ENCODE measurements at regions not wholly inside any gene's neighbourhood (a gene's known extent, or its start where the extent isn't known, plus 50 kb on each side); places are given as distances from the start of the nearest gene placed in this dataset.

DNA sequence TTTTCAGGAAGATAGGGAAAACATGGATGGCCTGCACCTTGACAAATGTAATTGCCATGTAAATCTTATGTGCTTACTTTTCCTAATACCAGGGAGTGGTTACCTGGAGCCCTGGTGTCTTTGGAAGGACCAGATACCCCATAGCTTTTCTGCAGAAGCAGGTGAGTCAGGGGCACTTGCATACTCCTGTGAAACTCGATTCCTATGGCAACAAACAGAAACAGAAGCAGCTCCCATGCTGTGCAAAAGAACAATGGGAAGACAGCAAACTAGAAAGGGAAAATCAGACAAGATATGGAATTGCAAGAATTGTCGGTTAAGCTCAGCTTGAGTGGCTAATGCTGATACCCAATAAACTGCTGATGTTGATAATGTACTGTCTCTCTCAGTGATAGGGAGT lies 117.4 kb upstream of the AFF2 start:
- Histone ChIP-seq H3K27ac (replicated peaks in 1 of 4) (no peak overlapping the region), H3K9me3 (no peaks in the 10 kb centered on the region), H3K27me3 (no peaks in the 10 kb centered on the region), H3K4me3 (no peak overlapping the region), H3K36me3 (no peaks in the 10 kb centered on the region), H3K4me1 (no peaks in the 10 kb centered on the region)
- intact Hi-C loops (cut with DNase I) = no loop called here
- DNase-seq (ENCODE audit: extremely low spot score) = no peak
- WGBS = 45% methylated on average over 2 of the region's 2 CpGs
- no peak for TF ChIP-seq POLR2A (IDR thresholded peaks at IDR 0.05; ENCODE audit: low read depth)
- TF ChIP-seq POLR2AphosphoS5 (IDR thresholded peaks at IDR 0.05) = no peak
- TF ChIP-seq, protein P1, sequence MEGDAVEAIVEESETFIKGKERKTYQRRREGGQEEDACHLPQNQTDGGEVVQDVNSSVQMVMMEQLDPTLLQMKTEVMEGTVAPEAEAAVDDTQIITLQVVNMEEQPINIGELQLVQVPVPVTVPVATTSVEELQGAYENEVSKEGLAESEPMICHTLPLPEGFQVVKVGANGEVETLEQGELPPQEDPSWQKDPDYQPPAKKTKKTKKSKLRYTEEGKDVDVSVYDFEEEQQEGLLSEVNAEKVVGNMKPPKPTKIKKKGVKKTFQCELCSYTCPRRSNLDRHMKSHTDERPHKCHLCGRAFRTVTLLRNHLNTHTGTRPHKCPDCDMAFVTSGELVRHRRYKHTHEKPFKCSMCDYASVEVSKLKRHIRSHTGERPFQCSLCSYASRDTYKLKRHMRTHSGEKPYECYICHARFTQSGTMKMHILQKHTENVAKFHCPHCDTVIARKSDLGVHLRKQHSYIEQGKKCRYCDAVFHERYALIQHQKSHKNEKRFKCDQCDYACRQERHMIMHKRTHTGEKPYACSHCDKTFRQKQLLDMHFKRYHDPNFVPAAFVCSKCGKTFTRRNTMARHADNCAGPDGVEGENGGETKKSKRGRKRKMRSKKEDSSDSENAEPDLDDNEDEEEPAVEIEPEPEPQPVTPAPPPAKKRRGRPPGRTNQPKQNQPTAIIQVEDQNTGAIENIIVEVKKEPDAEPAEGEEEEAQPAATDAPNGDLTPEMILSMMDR (IDR thresholded peaks at IDR 0.05) = no peak
- no peak for TF ChIP-seq EP300 (IDR thresholded peaks at IDR 0.05)

DNA sequence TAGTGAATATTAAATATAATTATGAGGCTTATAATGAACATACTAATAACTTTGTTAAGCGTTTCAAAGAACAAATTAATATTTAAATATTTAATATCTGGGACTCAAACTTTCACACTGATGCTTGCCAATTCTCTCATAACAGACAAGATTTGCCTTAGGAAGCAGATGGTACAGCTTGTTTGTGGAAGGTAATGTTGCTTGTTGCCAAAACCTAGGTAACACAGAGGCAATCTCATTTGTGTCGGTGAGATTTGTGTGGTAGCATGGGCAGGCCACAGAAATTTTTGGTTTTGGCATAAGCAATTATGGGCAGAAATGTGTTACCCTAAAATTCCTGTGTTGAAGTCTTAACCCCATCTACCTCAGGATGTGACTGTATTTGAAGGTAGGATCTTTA lies 114.9 kb upstream of the AFF2 start:
- no peak overlapping the region for H3K27ac ChIP-seq (replicated peaks in 1 of 4)
- H3K9me3 ChIP-seq = no peaks in the 10 kb centered on the region
- intact Hi-C loops (cut with DNase I) = no loop called here
- no peak overlapping the region for H3K4me3 ChIP-seq
- no peak for TF ChIP-seq POLR2AphosphoS5 (IDR thresholded peaks at IDR 0.05)
- TF ChIP-seq POLR2A (IDR thresholded peaks at IDR 0.05; ENCODE audit: low read depth) = no peak
- TF ChIP-seq, protein P1 (IDR thresholded peaks at IDR 0.05) = no peak
- no peak for TF ChIP-seq EP300 (IDR thresholded peaks at IDR 0.05)
- 79% methylated on average over 2 of the region's 2 CpGs for WGBS
- no peaks in the 10 kb centered on the region for H3K4me1 ChIP-seq
- H3K27me3 ChIP-seq = no peaks in the 10 kb centered on the region
- DNase-seq (ENCODE audit: extremely low spot score) = no peak
- no peaks in the 10 kb centered on the region for H3K36me3 ChIP-seq

DNA sequence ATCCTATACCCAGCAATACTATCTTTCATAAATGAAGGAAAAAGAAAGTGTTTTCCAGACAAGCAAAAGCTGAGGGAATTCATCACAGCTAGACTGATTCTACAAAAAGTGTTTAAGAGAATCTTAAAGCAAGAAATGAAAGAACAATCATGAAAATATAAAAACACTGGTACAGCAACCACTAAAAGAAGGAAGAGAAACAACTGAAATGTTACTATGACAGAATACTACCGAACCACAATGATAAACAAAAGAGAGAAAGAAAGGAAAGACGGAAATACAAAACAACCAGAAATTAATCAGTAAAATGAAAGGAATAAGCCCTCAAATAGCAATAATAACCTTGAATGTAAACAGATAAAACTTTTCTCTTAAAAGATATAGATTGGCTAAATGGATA lies 110.8 kb upstream of the AFF2 start:
- Histone ChIP-seq H3K4me1 (no peaks in the 10 kb centered on the region), H3K36me3 (no peaks in the 10 kb centered on the region), H3K27ac (replicated peaks in 1 of 4) (no peak overlapping the region), H3K27me3 (no peaks in the 10 kb centered on the region), H3K4me3 (no peak overlapping the region), H3K9me3 (peaks cover 0 to 5% (median 0%) of the 10 kb centered on the region in 4 donors)
- TF ChIP-seq, protein P1 (IDR thresholded peaks at IDR 0.05) = no peak
- no peak for TF ChIP-seq POLR2AphosphoS5 (IDR thresholded peaks at IDR 0.05)
- no peak for TF ChIP-seq POLR2A (IDR thresholded peaks at IDR 0.05; ENCODE audit: low read depth)
- TF ChIP-seq EP300 (IDR thresholded peaks at IDR 0.05) = no peak
- no peak for DNase-seq (ENCODE audit: extremely low spot score)
- intact Hi-C loops (cut with DNase I) = no loop called here
- WGBS = 67% methylated on average over 2 of the region's 2 CpGs

DNA sequence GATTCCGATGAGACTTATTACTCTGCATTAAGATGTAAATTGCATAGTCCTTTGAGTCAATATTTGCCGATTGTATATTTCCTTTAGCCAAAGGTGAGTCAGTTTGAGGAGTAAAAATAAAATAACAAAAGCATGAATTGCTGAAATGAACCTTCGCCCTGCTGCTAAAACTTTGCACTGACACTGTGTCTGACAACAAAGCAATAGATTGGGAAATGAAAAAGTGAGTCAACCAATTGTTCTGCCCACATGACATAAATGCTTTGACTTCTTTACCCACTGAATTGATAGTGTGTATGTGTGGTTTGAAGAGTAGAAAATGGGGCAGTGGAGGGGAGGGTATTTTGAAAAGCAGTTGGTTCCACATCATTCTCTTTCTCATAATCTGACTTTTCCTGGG lies 88.4 kb upstream of the AFF2 start:
- Histone ChIP-seq H3K27ac (replicated peaks in 1 of 4) (no peak overlapping the region), H3K4me3 (no peak overlapping the region), H3K36me3 (no peaks in the 10 kb centered on the region), H3K27me3 (no peaks in the 10 kb centered on the region), H3K4me1 (no peaks in the 10 kb centered on the region), H3K9me3 (no peaks in the 10 kb centered on the region)
- intact Hi-C loops (cut with DNase I) = no loop called here
- 56% methylated on average over 3 of the region's 3 CpGs for WGBS
- no peak for DNase-seq (ENCODE audit: extremely low spot score)
- no peak for TF ChIP-seq EP300 (IDR thresholded peaks at IDR 0.05)
- no peak for TF ChIP-seq POLR2AphosphoS5 (IDR thresholded peaks at IDR 0.05)
- no peak for TF ChIP-seq POLR2A (IDR thresholded peaks at IDR 0.05; ENCODE audit: low read depth)
- TF ChIP-seq, protein P1 (IDR thresholded peaks at IDR 0.05) = no peak

DNA sequence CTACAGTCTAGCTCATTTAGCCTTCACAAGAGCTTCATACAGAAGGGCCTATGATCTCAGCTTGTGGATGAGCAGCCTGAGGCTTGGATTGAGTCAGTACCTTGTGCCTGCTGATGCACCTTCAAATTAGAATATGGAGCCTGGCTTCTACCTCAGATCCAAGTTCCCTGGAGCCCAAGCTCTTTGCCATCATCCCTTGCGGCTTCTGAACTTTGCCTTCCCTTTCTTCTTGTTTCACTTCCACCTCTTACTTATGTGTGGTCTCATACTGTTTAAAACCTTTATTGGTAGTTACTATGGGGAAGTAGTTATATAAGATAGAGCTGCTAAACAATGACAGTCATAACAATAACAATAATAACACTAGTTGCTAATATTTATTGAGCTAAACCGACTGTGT lies 84.3 kb upstream of the AFF2 start:
- Histone ChIP-seq H3K4me1 (no peaks in the 10 kb centered on the region), H3K36me3 (no peaks in the 10 kb centered on the region), H3K9me3 (no peaks in the 10 kb centered on the region), H3K27ac (replicated peaks in 1 of 4) (no peak overlapping the region), H3K27me3 (no peaks in the 10 kb centered on the region), H3K4me3 (no peak overlapping the region)
- intact Hi-C loops (cut with DNase I) = no loop called here
- no peak for TF ChIP-seq POLR2A (IDR thresholded peaks at IDR 0.05; ENCODE audit: low read depth)
- TF ChIP-seq POLR2AphosphoS5 (IDR thresholded peaks at IDR 0.05) = no peak
- TF ChIP-seq, protein P1 (IDR thresholded peaks at IDR 0.05) = no peak
- no peak for TF ChIP-seq EP300 (IDR thresholded peaks at IDR 0.05)
- no peak for DNase-seq (ENCODE audit: extremely low spot score)
- 85% methylated on average over 2 of the region's 2 CpGs for WGBS
